Hippocampal formation (tissue), 2 donors: ENCODE measurements at regions not wholly inside any gene's neighbourhood (a gene's known extent, or its start where the extent isn't known, plus 50 kb on each side); places are given as distances from the start of the nearest gene placed in this dataset.
A peak's percentile ranks its signal among the peaks of the same experiment; 100 is the strongest.

ENCODE experiments used
- DNase-seq, 2 donors: peaks; one replicate each; lab custom pipeline; 2025; lab: John Stamatoyannopoulos, UW

GRCh38 chrX:10047631-10048030, 80.5 kb downstream of the CLDN34 start:
- DNase-seq: no peak

GRCh38 chrX:10048076-10048475, 80.9 kb downstream of the CLDN34 start:
- DNase-seq: no peak

- DNase-seq: no peak
Observed at GRCh38 chrX:10048707-10049106, 81.5 kb downstream of the CLDN34 start.

- DNase-seq: no peak
Observed at GRCh38 chrX:10049236-10049635, 82.1 kb downstream of the CLDN34 start.

GRCh38 chrX:10050481-10050880, 83.3 kb downstream of the CLDN34 start:
- DNase-seq: no peak

- DNase-seq: no peak
Observed at GRCh38 chrX:10051866-10052480, 84.8 kb downstream of the CLDN34 start.

GRCh38 chrX:10052906-10053625, 85.9 kb downstream of the CLDN34 start:
- peak; percentile 68 to 69 for DNase-seq

GRCh38 chrX:10054396-10054795, 87.2 kb downstream of the CLDN34 start:
- no peak for DNase-seq

- DNase-seq: no peak
Observed at GRCh38 chrX:10055430-10055829, 88.3 kb downstream of the CLDN34 start.

GRCh38 chrX:10062352-10062751, 94.4 kb upstream of the CLCN4 start:
- DNase-seq: no peak

- DNase-seq: no peak
Observed at GRCh38 chrX:10062980-10063379, 93.8 kb upstream of the CLCN4 start.

- no peak for DNase-seq
Observed at GRCh38 chrX:10064736-10065135, 92.0 kb upstream of the CLCN4 start.

GRCh38 chrX:10070714-10071436, 85.9 kb upstream of the CLCN4 start:
- no peak for DNase-seq

GRCh38 chrX:10071451-10072144, 85.2 kb upstream of the CLCN4 start:
- no peak for DNase-seq

- DNase-seq: peak in 1 of 2 donors; percentile 40
Observed at GRCh38 chrX:10072786-10073568, 83.8 kb upstream of the CLCN4 start.

- DNase-seq: no peak
Observed at GRCh38 chrX:10073671-10074070, 83.1 kb upstream of the CLCN4 start.

GRCh38 chrX:10074241-10074941, 82.4 kb upstream of the CLCN4 start:
- DNase-seq: no peak

- DNase-seq: no peak
Observed at GRCh38 chrX:10076765-10077164, 80.0 kb upstream of the CLCN4 start.

GRCh38 chrX:10077425-10078188, 79.2 kb upstream of the CLCN4 start:
- DNase-seq: no peak

GRCh38 chrX:10078266-10078665, 78.5 kb upstream of the CLCN4 start:
- no peak for DNase-seq
